Kasumi-1 (cell line): ENCODE measurements at regions not wholly inside any gene's neighbourhood (a gene's known extent, or its start where the extent isn't known, plus 50 kb on each side); places are given as distances from the start of the nearest gene placed in this dataset.
A peak's percentile ranks its signal among the peaks of the same experiment; 100 is the strongest.

Source experiments
- DNase-seq, 2 experiments: peaks; one replicate each; lab custom pipeline; 2025; lab: John Stamatoyannopoulos, UW

DNA sequence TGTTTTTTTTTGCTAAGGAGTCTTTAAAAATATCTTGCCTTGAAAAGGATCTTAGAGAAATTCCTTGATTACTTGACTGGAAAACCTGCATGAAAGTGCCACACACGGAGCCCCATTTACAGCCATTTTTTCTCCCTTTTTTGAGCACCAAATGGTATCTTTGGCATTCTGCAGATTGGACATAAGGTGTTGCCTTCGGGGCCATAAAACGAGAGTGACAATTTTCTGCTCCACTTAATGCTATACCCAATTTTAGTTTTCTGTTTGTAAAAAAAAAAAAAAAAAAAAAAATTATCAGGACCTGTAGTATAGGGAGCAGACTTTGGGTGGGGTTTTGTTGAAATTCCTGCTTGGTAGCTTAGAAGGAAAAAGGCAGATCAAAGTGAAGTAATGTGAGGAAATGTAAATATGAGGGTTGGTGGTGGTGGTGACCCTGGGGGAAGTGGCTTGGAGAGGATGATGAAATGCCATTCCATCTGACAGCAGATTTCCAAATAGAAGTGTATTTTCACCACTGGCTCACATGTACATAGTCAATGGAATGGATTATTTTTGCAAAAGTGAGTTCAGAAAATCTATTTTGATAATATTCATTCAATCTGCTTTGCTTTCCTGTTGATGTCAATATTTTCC, 212.1 kb upstream of the SOX4 start:
- peak; percentile 4 to 8 for DNase-seq

GRCh38 chr6:21382821-21383449, 210.6 kb upstream of the SOX4 start:
- no peak for DNase-seq

GRCh38 chr6:21383450-21384085, 210.0 kb upstream of the SOX4 start:
- no peak for DNase-seq

DNA sequence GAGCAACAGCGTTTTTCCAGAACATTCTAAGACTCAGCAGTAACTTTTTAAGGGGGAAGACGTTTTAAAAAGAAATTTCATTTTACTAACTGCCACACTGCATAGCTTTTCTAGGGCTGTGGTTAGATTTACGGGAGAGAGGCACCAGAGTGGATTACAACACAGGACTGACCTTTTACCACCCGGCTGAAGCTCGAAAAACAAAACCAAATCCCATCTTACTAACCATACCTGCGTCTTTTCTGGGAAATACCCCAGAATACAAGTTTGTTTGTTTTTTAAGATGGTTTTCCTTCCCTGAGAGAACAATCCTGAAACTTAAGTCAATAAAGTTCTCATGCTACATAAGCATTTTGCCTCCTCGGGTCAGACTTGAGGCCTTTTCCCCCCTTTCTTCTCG, 209.3 kb upstream of the SOX4 start:
- no peak for DNase-seq

DNA sequence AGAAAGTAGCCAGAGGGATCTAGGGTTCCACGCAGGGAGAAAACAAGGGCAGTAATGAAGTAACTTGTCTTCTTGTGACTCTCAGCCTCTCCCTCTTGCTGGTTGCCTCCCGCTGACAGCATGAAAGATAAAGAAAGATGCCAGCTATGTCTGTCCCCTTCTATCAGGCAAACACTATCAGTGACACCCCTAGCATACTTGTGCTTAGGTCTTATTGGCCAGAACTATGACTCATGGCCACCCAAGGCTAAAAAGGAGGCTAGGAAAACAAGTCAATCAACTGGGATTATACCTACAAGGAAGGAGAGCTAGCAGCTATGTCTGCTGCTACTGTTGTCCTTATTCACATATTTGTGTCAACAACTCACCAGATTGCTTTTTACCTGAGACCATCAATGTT, 206.8 kb upstream of the SOX4 start:
- no peak for DNase-seq

- no peak for DNase-seq
These were observed 202.9 kb upstream of the SOX4 start for GRCh38 chr6:21390532-21391213.

GRCh38 chr6:21392177-21392576, 201.4 kb upstream of the SOX4 start:
- no peak for DNase-seq

DNA sequence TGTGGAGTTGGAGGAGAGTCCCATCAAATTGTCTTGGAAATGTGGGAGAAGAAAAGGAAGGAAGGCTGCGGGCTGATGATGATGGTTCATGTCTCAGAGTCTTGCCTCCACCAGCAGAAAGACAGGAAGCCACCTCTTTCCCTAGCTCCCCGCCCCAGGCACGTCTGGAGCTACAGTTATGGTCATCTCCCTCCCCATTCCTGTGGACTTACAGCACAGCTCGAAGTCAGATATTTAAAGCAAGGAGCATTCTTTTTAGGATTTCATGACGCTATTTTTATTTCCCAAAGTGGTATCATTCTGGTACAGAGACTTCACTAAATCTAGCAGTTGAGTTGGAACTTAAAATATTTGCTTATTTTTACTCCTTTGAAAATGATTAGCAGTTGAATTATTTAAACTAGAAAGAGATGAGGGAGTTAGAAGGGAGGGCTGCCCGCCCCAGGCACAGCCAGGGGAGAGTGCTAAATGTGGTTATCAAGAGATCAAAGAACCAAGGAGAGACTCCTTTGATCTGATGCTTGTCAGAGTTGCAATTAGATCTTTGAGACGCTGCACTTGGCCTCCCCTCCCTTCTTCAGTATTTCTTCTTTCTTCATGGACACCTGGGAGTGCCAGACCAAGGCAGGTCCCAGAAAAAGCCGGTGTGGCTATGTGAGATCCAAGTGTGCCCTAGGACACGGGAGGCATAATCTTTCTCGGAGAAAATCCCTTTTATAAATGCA, 199.9 kb upstream of the SOX4 start:
- no peak for DNase-seq

DNA sequence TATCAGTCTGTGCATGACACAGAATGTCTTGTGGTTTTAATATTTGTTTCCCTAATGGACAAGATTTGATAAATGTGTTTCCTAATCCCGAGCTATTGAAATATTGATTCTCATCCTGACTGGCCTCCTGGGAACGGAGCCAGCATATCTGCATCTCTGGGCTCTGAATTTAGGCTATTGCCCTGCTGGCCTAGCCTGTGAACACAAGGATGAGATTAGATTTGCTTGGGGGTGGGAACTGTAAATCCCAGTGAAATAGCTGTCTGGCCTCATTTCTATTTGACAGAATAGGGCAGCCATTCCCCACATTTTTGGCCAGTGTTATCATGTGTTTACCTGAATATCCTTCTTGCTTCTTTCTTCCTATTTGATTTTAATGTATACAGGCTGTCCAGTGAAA, 198.4 kb upstream of the SOX4 start:
- no peak for DNase-seq

DNA sequence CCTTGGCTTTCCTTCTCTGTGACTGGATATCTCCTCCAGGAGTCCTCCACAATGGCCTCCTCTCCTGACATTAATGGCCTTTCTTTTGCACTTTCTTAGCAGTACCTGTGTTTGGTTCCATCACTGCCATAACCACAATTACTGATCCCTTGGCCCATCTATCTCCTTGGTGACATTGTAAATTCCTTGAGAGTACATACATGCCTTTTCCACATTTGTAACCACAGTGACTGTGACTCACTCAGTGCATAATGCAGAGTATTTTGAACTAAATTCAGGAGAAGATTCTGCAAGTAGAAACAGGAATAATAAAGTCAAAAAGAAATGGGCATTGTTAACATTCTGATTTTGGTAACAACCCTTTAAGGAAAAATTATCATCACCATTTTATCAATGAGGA, 197.2 kb upstream of the SOX4 start:
- no peak for DNase-seq

DNA sequence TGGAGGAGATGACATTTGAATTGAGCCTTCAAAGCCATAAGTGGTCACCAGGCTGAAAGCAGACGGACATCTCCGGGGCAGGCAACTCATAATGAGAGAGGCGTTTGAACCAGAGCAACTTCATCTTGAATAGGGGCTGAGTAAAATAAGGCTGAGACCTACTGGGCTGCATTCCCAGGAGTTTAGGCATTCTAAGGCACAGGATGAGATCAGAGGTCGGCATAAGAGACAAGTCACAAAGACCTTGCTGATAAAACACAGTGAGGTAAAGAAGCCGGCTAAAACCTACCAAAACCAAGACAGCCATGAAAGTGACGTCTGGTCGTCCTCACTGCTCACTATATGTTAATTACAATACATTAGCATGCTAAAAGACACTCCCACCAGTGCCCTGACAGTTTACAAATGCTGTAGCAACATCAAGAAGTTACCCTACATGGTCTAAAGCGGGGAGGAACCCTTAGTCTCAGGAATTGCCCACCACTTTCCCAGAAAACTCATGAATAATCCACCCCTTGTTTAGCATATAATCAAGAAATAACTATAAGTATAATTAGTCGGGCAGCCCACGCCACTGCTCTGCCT, 194.7 kb upstream of the SOX4 start:
- DNase-seq: no peak

GRCh38 chr6:21402368-21402767, 191.2 kb upstream of the SOX4 start:
- no peak for DNase-seq

DNA sequence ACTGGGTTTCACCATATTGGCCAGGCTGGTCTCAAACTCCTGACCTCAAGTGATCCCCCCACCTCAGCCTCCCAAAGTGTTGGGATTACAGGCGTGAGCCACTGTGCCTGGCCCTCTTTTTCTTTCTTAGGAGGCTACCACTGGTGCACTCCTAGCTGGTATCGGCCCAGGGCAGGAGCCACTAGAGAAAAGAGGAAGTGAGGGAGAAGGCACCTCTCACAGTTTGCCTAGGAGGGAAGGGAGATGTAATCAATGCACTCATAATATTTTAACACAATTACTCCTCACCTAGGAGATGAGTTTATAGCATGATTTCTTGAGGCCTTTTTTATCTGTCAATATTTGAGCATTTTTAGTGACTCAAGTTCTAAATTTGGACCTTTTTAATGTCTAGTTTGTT, 189.0 kb upstream of the SOX4 start:
- peak; percentile 72 to 78 for DNase-seq

GRCh38 chr6:21406316-21406715, 187.2 kb upstream of the SOX4 start:
- no peak for DNase-seq

- DNase-seq: no peak
These were observed 184.3 kb upstream of the SOX4 start for GRCh38 chr6:21409231-21409630.

DNA sequence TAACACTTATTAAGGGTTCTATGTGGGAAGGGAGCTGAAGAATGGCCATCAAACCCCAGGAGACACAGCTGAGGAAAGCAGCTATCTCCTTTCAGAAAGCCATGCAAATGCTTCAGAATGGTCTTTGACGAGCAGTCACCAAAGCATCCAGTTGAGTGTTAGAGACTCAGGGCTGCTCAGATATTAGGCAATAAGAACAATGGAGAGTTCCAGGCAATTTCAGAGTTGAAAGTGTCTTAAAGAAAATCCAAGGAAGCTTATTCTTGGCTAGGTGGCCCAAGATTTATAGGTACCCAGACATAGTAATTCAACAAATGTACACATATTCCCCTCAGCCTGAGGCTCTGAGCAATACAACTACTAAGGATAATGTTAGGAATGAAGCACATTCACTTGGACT, 180.1 kb upstream of the SOX4 start:
- DNase-seq: no peak

- DNase-seq: no peak
These were observed 179.5 kb upstream of the SOX4 start for GRCh38 chr6:21414065-21414464.

DNA sequence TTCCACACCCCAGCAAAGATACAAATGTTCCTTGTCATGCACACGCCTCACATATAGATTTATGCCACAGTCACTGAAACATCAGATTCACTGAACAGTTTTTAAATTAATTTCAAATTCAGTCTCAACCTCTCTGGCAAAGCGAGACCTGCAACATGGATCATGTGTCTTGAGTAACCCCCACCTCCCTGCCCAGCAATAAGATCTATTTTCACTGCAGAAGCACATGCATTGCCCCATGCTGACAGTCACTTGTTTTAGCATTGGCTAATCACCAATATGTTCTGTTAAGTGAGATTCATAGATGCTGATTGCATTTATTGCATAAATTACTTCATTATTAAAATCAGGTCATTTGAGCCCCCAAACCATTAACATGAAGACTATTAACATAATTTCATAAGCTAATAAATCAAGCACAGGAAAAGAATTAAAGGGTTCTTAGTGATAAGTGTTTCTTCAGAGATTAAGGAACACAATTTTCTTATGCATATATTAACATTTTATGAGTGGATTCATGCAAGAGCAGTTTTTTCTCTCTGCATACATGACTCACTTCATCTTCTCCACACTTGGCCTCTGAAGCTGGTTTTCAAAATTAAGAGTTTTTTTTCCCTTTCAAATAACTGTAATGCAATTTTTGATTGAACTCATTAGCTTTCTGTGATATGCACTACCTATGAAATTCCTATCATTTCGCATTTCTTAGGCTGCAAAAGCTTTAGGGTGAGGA, 173.2 kb upstream of the SOX4 start:
- DNase-seq: no peak

GRCh38 chr6:21420926-21421325, 172.6 kb upstream of the SOX4 start:
- no peak for DNase-seq

DNA sequence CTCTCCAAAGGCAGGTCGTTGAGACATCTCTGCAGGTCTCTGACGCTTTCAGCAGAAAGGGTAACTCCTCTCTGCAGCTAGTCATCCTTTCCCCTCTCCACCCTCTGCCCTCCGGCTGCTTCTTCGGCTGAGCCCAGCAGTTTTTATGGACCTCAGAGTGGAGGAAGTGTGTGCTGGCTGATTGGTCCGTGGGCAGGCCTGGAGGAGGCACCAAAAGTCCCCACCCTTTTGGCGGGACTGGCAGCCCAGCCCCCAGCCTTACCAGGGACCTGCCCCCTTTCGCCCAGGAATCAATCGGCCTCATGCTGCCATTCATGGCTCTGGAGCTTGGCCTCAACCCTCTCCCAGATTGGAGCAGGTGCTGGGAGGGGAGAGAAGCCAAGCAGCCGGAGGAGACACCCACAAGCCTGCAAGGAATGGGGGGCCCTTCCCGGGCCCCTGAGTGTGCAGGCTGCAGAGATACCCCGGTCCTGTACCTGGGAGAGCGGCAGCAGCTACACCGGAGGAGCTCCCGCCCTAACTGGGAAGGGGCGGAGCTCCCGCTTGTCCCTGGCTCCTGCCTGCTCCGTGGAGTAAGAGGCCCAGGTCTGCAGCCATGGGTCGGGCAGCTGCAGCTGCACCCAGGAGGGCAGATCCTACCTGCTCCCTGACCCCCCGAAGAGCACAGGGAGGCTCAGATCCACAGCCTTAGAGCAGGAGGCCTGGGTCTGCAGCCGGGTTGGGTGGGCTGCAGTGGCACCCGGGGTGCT, 170.3 kb upstream of the SOX4 start:
- DNase-seq: no peak
